NCI-H1436 treated with DMSO at 0.1 percent for 48 hours (cell line): ENCODE measurements at regions not wholly inside any gene's neighbourhood (a gene's known extent, or its start where the extent isn't known, plus 50 kb on each side); places are given as distances from the start of the nearest gene placed in this dataset.
"Not testable (repeated sequence)": the region's sequence is repeated elsewhere in the genome, so short reads cannot be mapped to it uniquely, and the experiment has no call there.

Experiments used
- DNase-seq: peaks from one replicate; lab custom pipeline; 2025; lab: John Stamatoyannopoulos, UW

GRCh38 chr6:2302482-2302881 lies 57.1 kb upstream of the GMDS start:
- DNase-seq: not testable (repeated sequence)

- no peak for DNase-seq
Observed at GRCh38 chr6:2296781-2297180, 51.4 kb upstream of the GMDS start.
